ENCODE measurements at regions not wholly inside any gene's neighbourhood (a gene's known extent, or its start where the extent isn't known, plus 50 kb on each side); places are given as distances from the start of the nearest gene placed in this dataset.
A peak's percentile ranks its signal among the peaks of the same experiment; 100 is the strongest.
"Not testable (repeated sequence)": the region's sequence is repeated elsewhere in the genome, so short reads cannot be mapped to it uniquely, and the experiment has no call there.

- DNase-seq (ENCODE audit: low spot score) = peak; percentile 51
Measured at GRCh38 chr2:878245-878930, 72.3 kb upstream of the SNTG2 start.

- DNase-seq (ENCODE audit: low spot score) = peak; percentile 74
Measured at GRCh38 chr2:877747-878146, 72.9 kb upstream of the SNTG2 start.

GRCh38 chr2:875687-876615, 74.7 kb upstream of the SNTG2 start:
- DNase-seq (ENCODE audit: low spot score) = peak; percentile 64

- DNase-seq (ENCODE audit: low spot score) = peak; percentile 73
Measured at GRCh38 chr2:873651-874580, 76.7 kb upstream of the SNTG2 start.

- DNase-seq (ENCODE audit: low spot score) = no peak
Measured at GRCh38 chr2:873027-873426, 77.6 kb upstream of the SNTG2 start.

- DNase-seq (ENCODE audit: low spot score) = peak; percentile 77
Measured at GRCh38 chr2:871926-872680, 78.5 kb upstream of the SNTG2 start.

GRCh38 chr2:871175-871727, 79.4 kb upstream of the SNTG2 start:
- DNase-seq (ENCODE audit: low spot score) = peak; percentile 75

GRCh38 chr2:870426-870825, 80.2 kb upstream of the SNTG2 start:
- DNase-seq (ENCODE audit: low spot score) = peak; percentile 74

- no peak for DNase-seq (ENCODE audit: low spot score)
Measured at GRCh38 chr2:869894-870293, 80.8 kb upstream of the SNTG2 start.

- DNase-seq (ENCODE audit: low spot score) = peak; percentile 55
Measured at GRCh38 chr2:869357-869871, 81.2 kb upstream of the SNTG2 start.

- not testable (repeated sequence) for DNase-seq (ENCODE audit: low spot score)
Measured at GRCh38 chr2:868857-869256, 81.8 kb upstream of the SNTG2 start.

- DNase-seq (ENCODE audit: low spot score) = peak; percentile 45
Measured at GRCh38 chr2:867296-867695, 83.4 kb upstream of the SNTG2 start.

GRCh38 chr2:866887-867286, 83.8 kb upstream of the SNTG2 start:
- no peak for DNase-seq (ENCODE audit: low spot score)

GRCh38 chr2:866009-866680, 84.5 kb upstream of the SNTG2 start:
- peak; percentile 72 for DNase-seq (ENCODE audit: low spot score)

- DNase-seq (ENCODE audit: low spot score) = peak; percentile 73
Measured at GRCh38 chr2:864501-865106, 86.0 kb upstream of the SNTG2 start.

GRCh38 chr2:863732-864450, 86.8 kb upstream of the SNTG2 start:
- peak; percentile 68 for DNase-seq (ENCODE audit: low spot score)

GRCh38 chr2:862731-863466, 87.8 kb upstream of the SNTG2 start:
- peak; percentile 64 for DNase-seq (ENCODE audit: low spot score)

GRCh38 chr2:862355-862687, 88.3 kb upstream of the SNTG2 start:
- DNase-seq (ENCODE audit: low spot score) = peak; percentile 72
